ENCODE measurements at regions not wholly inside any gene's neighbourhood (a gene's known extent, or its start where the extent isn't known, plus 50 kb on each side); places are given as distances from the start of the nearest gene placed in this dataset.

DNA sequence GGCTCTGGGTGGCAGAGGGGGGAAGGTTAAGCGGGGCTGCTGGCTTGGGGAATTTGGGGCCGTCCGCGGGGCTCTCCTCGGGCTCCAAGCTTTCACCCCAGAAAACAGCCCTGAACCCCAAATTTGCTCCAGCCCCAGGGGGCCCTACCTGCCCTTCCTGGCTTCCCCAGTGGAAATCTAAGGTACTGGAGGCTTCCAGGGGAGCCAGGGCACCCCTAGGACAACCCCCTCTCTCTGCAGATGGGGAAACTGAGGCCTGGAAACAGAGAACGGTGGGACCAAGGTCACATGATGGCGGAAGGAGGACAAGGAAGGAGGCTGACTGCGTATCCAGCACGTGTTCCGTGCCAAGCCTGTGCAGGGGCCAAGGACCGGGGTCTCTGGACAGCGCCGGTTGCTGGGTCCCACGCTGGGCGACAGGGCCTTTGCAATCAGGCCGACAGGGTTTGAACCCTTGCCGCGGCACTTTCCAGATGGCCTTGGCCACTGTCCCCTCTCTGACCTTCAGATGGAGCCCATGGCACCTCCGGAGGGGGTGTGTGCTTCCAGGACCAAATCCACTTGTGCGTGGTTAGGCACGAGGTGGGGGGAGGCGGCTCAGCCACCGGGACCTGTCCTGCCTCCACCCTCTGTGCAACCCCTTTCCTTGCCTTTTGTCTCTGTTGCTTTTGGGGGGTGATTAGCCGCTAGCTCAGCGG is 183.1 kb downstream of the C9orf50 start:
- H3K4me3 ChIP-seq (replicated peaks; ENCODE audit: insufficient read depth, low read length) = peak overlapping the region; percentile 41
- peaks cover 15% of the 10 kb centered on the region for H3K27me3 ChIP-seq (ENCODE audit: insufficient read depth, poor library complexity, severe bottlenecking)
- TF ChIP-seq, protein P1, sequence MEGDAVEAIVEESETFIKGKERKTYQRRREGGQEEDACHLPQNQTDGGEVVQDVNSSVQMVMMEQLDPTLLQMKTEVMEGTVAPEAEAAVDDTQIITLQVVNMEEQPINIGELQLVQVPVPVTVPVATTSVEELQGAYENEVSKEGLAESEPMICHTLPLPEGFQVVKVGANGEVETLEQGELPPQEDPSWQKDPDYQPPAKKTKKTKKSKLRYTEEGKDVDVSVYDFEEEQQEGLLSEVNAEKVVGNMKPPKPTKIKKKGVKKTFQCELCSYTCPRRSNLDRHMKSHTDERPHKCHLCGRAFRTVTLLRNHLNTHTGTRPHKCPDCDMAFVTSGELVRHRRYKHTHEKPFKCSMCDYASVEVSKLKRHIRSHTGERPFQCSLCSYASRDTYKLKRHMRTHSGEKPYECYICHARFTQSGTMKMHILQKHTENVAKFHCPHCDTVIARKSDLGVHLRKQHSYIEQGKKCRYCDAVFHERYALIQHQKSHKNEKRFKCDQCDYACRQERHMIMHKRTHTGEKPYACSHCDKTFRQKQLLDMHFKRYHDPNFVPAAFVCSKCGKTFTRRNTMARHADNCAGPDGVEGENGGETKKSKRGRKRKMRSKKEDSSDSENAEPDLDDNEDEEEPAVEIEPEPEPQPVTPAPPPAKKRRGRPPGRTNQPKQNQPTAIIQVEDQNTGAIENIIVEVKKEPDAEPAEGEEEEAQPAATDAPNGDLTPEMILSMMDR (IDR thresholded peaks at IDR 0.05; ENCODE audit: insufficient read depth, low read length) = no peak
- TF ChIP-seq GABPA (IDR thresholded peaks at IDR 0.05; ENCODE audit: low read depth) = no peak
- TF ChIP-seq, protein P2, sequence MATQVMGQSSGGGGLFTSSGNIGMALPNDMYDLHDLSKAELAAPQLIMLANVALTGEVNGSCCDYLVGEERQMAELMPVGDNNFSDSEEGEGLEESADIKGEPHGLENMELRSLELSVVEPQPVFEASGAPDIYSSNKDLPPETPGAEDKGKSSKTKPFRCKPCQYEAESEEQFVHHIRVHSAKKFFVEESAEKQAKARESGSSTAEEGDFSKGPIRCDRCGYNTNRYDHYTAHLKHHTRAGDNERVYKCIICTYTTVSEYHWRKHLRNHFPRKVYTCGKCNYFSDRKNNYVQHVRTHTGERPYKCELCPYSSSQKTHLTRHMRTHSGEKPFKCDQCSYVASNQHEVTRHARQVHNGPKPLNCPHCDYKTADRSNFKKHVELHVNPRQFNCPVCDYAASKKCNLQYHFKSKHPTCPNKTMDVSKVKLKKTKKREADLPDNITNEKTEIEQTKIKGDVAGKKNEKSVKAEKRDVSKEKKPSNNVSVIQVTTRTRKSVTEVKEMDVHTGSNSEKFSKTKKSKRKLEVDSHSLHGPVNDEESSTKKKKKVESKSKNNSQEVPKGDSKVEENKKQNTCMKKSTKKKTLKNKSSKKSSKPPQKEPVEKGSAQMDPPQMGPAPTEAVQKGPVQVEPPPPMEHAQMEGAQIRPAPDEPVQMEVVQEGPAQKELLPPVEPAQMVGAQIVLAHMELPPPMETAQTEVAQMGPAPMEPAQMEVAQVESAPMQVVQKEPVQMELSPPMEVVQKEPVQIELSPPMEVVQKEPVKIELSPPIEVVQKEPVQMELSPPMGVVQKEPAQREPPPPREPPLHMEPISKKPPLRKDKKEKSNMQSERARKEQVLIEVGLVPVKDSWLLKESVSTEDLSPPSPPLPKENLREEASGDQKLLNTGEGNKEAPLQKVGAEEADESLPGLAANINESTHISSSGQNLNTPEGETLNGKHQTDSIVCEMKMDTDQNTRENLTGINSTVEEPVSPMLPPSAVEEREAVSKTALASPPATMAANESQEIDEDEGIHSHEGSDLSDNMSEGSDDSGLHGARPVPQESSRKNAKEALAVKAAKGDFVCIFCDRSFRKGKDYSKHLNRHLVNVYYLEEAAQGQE (IDR thresholded peaks at IDR 0.05; ENCODE audit: insufficient replicate concordance, low read depth) = no peak
- no peak for TF ChIP-seq POLR2AphosphoS5 (IDR thresholded peaks at IDR 0.05; ENCODE audit: low read depth)
- no peak for TF ChIP-seq SPI1 (IDR thresholded peaks at IDR 0.05; ENCODE audit: borderline replicate concordance, low read depth)
- no peak overlapping the region for H3K27ac ChIP-seq (replicated peaks)
- DNase-seq (ENCODE audit: low read depth in 1 of 2, low spot score in 1 of 2) = no peak

DNA sequence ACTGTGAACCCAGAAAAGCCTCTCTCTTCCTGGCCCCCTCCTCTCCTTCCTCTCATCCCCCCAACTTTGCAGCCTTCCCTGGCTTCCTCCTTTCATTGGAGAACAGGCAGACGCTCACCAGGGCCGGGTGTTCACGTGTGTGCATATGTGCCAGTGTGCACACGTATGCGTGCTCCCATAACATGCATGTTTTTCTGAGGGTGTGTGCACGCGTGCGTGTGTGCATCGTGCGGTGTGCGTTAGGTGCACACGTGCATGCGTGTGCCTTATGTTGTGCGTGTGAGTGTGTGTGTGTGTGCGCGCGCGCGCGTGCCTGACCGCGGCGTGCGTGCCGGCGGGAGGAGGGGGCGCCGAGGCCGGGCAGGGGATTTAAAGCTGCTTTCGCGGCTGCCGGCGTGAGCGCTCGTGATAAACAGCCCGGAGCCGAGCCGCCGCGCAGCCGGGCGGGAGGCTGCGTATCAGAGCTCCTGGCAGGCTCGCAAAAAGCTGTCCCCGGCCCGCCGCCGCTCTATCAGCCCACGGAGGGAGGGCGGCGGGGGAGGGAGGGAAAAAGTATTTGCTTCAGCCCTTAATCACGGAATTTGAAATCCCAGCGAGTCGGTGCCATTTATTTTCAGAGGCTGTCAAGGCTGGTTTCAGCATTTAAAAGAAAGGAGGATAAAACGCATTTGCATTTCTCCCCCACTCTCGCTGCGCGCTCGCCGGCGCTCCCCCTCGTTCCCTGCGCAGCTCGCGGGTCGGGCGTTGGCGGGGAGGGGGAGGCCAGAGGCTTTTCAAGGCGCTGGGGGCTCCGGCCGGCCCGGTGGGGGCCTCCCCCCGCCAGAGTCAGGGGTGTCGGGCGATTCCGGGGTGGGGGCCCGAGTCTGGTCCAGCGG is 183.9 kb downstream of the C9orf50 start:
- Histone ChIP-seq H3K27ac (replicated peaks) (no peak overlapping the region), H3K27me3 (ENCODE audit: insufficient read depth, poor library complexity, severe bottlenecking) (peaks cover 15% of the 10 kb centered on the region), H3K4me3 (replicated peaks; ENCODE audit: insufficient read depth, low read length) (peak overlapping the region; percentile 41)
- TF ChIP-seq, protein P2 (IDR thresholded peaks at IDR 0.05; ENCODE audit: insufficient replicate concordance, low read depth) = no peak
- TF ChIP-seq SPI1 (IDR thresholded peaks at IDR 0.05; ENCODE audit: borderline replicate concordance, low read depth) = no peak
- no peak for TF ChIP-seq POLR2AphosphoS5 (IDR thresholded peaks at IDR 0.05; ENCODE audit: low read depth)
- TF ChIP-seq, protein P1 (IDR thresholded peaks at IDR 0.05; ENCODE audit: insufficient read depth, low read length) = no peak
- no peak for TF ChIP-seq GABPA (IDR thresholded peaks at IDR 0.05; ENCODE audit: low read depth)
- peak in 1 of 2 experiments; percentile 22 for DNase-seq (ENCODE audit: low read depth in 1 of 2, low spot score in 1 of 2)

DNA sequence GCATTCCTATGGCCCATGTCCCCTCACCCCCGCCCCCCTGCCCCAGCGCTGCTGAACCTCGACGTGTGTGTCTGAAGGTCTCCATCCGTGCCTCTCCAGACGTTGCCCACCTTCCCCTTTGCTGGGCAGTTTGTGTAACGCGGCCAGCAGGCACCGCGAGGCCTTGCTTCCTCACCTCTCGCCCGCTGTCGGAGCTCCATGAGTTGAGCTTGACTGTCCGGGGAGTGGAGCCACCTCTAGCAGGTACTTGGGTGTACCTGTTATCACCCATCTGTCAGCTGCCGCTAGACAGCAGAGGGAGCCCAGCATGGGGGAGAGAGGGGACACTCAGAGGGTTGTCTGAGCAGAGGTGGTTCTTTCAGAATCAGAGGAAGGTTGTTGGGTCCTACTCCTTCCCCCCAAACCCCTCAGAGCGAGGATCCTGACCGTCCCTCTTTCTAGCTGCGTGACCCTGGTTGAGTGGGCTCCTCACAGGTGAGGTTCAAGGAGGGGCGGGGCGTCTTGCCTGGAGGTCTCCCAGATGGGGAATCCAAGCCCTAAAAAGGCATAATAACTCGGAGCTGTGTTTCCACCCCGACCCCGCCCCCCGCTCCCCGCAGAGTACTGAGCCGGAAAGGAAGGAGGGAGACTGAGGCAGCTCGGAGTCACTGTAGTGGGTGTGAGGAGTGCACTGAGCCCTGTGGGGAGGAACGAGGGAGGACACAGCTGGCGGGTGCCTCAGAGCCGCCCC is 184.7 kb downstream of the C9orf50 start:
- DNase-seq (ENCODE audit: low read depth in 1 of 2, low spot score in 1 of 2) = no peak
- no peak for TF ChIP-seq SPI1 (IDR thresholded peaks at IDR 0.05; ENCODE audit: borderline replicate concordance, low read depth)
- TF ChIP-seq, protein P2 (IDR thresholded peaks at IDR 0.05; ENCODE audit: insufficient replicate concordance, low read depth) = no peak
- TF ChIP-seq GABPA (IDR thresholded peaks at IDR 0.05; ENCODE audit: low read depth) = no peak
- no peak for TF ChIP-seq POLR2AphosphoS5 (IDR thresholded peaks at IDR 0.05; ENCODE audit: low read depth)
- H3K4me3 ChIP-seq (replicated peaks; ENCODE audit: insufficient read depth, low read length) = no peak overlapping the region
- H3K27me3 ChIP-seq (ENCODE audit: insufficient read depth, poor library complexity, severe bottlenecking) = peaks cover 15% of the 10 kb centered on the region
- H3K27ac ChIP-seq (replicated peaks) = no peak overlapping the region

Measured in HL-60 (cell line).